NCI-H2227 treated with DMSO at 0.1 percent for 48 hours (cell line): ENCODE measurements at regions not wholly inside any gene's neighbourhood (a gene's known extent, or its start where the extent isn't known, plus 50 kb on each side); places are given as distances from the start of the nearest gene placed in this dataset.
"Not testable (repeated sequence)": the region's sequence is repeated elsewhere in the genome, so short reads cannot be mapped to it uniquely, and the experiment has no call there.

ENCODE experiments used
- DNase-seq: peaks from one replicate; lab custom pipeline; 2025; lab: John Stamatoyannopoulos, UW

- DNase-seq: no peak
Observed at GRCh38 chr11:79661373-79661772, 220.5 kb upstream of the TENM4 start.

GRCh38 chr11:79648766-79649520, 208.1 kb upstream of the TENM4 start:
- no peak for DNase-seq

- no peak for DNase-seq
Observed at GRCh38 chr11:79637219-79637618, 196.4 kb upstream of the TENM4 start.

- no peak for DNase-seq
Observed at GRCh38 chr11:79634905-79635304, 194.1 kb upstream of the TENM4 start.

GRCh38 chr11:79627281-79627680, 186.5 kb upstream of the TENM4 start:
- no peak for DNase-seq

- DNase-seq: no peak
Observed at GRCh38 chr11:79626135-79627075, 185.6 kb upstream of the TENM4 start.

- no peak for DNase-seq
Observed at GRCh38 chr11:79623375-79623774, 182.5 kb upstream of the TENM4 start.

- DNase-seq: no peak
Observed at GRCh38 chr11:79617561-79617960, 176.7 kb upstream of the TENM4 start.

- DNase-seq: no peak
Observed at GRCh38 chr11:79616392-79616851, 175.6 kb upstream of the TENM4 start.

- no peak for DNase-seq
Observed at GRCh38 chr11:79615425-79615824, 174.6 kb upstream of the TENM4 start.

GRCh38 chr11:79610678-79611077, 169.8 kb upstream of the TENM4 start:
- no peak for DNase-seq

- no peak for DNase-seq
Observed at GRCh38 chr11:79610139-79610538, 169.3 kb upstream of the TENM4 start.

- DNase-seq: no peak
Observed at GRCh38 chr11:79609511-79609910, 168.7 kb upstream of the TENM4 start.

- DNase-seq: not testable (repeated sequence)
Observed at GRCh38 chr11:79606461-79606860, 165.6 kb upstream of the TENM4 start.

GRCh38 chr11:79600711-79601110, 159.9 kb upstream of the TENM4 start:
- no peak for DNase-seq

- DNase-seq: no peak
Observed at GRCh38 chr11:79594834-79595233, 154.0 kb upstream of the TENM4 start.

GRCh38 chr11:79592824-79593223, 152.0 kb upstream of the TENM4 start:
- DNase-seq: no peak

GRCh38 chr11:79592406-79592805, 151.6 kb upstream of the TENM4 start:
- DNase-seq: no peak

- no peak for DNase-seq
Observed at GRCh38 chr11:79582434-79582833, 141.6 kb upstream of the TENM4 start.

- DNase-seq: no peak
Observed at GRCh38 chr11:79579063-79579462, 138.2 kb upstream of the TENM4 start.

GRCh38 chr11:79578116-79578515, 137.3 kb upstream of the TENM4 start:
- DNase-seq: no peak

- DNase-seq: no peak
Observed at GRCh38 chr11:79575701-79576100, 134.9 kb upstream of the TENM4 start.

GRCh38 chr11:79570104-79570503, 129.3 kb upstream of the TENM4 start:
- DNase-seq: no peak
